ENCODE measurements at regions not wholly inside any gene's neighbourhood (a gene's known extent, or its start where the extent isn't known, plus 50 kb on each side); places are given as distances from the start of the nearest gene placed in this dataset.

- intact Hi-C loops (cut with DNase I; ENCODE audit: low total_unique reads) (no loop called here), in situ Hi-C loops (cut with MboI; ENCODE audit: low sequenced_read_pairs in 4 of 4) (no loop called here)
- no peak for DNase-seq
- Histone ChIP-seq H3K27ac (no peak overlapping the region), H3K27me3 (no peaks in the 10 kb centered on the region), H3K9me3 (no peaks in the 10 kb centered on the region), H3K4me1 (no peaks in the 10 kb centered on the region), H3K4me3 (no peak overlapping the region), H3K36me3 (no peaks in the 10 kb centered on the region)
- no peak for ATAC-seq
- TF ChIP-seq CTCF (IDR thresholded peaks at IDR 0.05 in 4 of 5, conservative IDR thresholded peaks at IDR 0.05 in 1 of 5) (no peak), POLR2A (IDR thresholded peaks at IDR 0.05) (no peak)
These were observed 159.9 kb upstream of the TENM4 start for GRCh38 chr11:79600711-79601110.

DNA sequence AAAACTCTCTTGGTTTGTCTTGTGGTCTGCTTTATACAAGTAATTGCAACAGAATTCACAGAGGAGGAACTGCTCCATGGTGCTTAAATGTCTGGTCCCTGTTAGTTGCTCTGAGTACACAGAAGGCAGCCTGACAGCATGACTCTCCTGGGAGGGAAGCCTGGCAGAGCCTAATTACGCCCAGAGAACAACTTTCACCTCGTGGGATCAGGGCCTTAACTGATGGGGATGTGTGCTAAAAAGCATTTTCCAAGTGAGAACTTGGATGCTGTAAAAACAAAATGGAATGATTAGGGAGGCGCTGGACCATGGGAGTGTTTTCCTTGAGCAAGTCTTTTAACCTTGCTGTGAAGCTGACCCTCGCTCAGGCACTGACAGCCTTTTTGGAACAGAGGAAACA is 154.0 kb upstream of the TENM4 start:
- Histone ChIP-seq H3K9me3 (no peaks in the 10 kb centered on the region), H3K4me1 (no peaks in the 10 kb centered on the region), H3K4me3 (no peak overlapping the region), H3K27me3 (no peaks in the 10 kb centered on the region), H3K36me3 (no peaks in the 10 kb centered on the region), H3K27ac (no peak overlapping the region)
- ATAC-seq = no peak
- intact Hi-C loops (cut with DNase I; ENCODE audit: low total_unique reads) = no loop called here
- no peak for TF ChIP-seq POLR2A (IDR thresholded peaks at IDR 0.05)
- TF ChIP-seq CTCF (IDR thresholded peaks at IDR 0.05 in 4 of 5, conservative IDR thresholded peaks at IDR 0.05 in 1 of 5) = no peak
- in situ Hi-C loops (cut with MboI; ENCODE audit: low sequenced_read_pairs in 4 of 4) = no loop called here
- no peak for DNase-seq

- intact Hi-C loops (cut with DNase I; ENCODE audit: low total_unique reads) = no loop called here
- TF ChIP-seq POLR2A (IDR thresholded peaks at IDR 0.05) (no peak), CTCF (IDR thresholded peaks at IDR 0.05 in 4 of 5, conservative IDR thresholded peaks at IDR 0.05 in 1 of 5) (no peak)
These were observed 152.0 kb upstream of the TENM4 start for GRCh38 chr11:79592824-79593223.

DNA sequence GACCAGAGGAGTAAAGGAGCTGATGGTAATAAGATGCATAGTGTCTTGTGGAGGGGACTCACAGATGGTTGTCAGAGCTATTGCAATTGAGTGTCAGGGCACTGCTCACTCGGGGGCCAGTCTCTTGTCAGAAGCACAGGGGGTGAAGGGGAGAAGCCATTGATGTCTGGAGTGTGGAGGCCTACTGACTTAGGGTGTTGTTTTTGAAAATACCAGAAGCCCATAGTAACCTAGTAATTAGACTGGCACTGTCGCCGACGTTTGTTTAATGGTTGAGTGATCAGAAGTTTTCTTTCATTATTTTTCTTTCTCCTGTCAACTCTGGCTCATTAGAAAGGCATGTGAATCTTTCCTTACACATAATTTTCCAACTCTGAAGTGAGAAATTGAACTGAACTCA is 151.6 kb upstream of the TENM4 start:
- ATAC-seq (no peak), DNase-seq (no peak)
- TF ChIP-seq POLR2A (IDR thresholded peaks at IDR 0.05) (no peak), CTCF (IDR thresholded peaks at IDR 0.05 in 4 of 5, conservative IDR thresholded peaks at IDR 0.05 in 1 of 5) (no peak)
- no peak overlapping the region for H3K4me3 ChIP-seq
- intact Hi-C loops (cut with DNase I; ENCODE audit: low total_unique reads) = no loop called here
- in situ Hi-C loops (cut with MboI; ENCODE audit: low sequenced_read_pairs in 4 of 4) = no loop called here
- H3K4me1 ChIP-seq = no peaks in the 10 kb centered on the region
- H3K27ac ChIP-seq = no peak overlapping the region
- no peaks in the 10 kb centered on the region for H3K36me3 ChIP-seq
- H3K9me3 ChIP-seq = no peaks in the 10 kb centered on the region
- H3K27me3 ChIP-seq = no peaks in the 10 kb centered on the region

More at GRCh38 chr11:79592824-79593223, 152.0 kb upstream of the TENM4 start:
- Histone ChIP-seq H3K4me1 (no peaks in the 10 kb centered on the region), H3K27me3 (no peaks in the 10 kb centered on the region), H3K36me3 (no peaks in the 10 kb centered on the region), H3K4me3 (no peak overlapping the region), H3K27ac (no peak overlapping the region), H3K9me3 (no peaks in the 10 kb centered on the region)
- DNase-seq (no peak), ATAC-seq (no peak)
- in situ Hi-C loops (cut with MboI; ENCODE audit: low sequenced_read_pairs in 4 of 4) = no loop called here

DNA sequence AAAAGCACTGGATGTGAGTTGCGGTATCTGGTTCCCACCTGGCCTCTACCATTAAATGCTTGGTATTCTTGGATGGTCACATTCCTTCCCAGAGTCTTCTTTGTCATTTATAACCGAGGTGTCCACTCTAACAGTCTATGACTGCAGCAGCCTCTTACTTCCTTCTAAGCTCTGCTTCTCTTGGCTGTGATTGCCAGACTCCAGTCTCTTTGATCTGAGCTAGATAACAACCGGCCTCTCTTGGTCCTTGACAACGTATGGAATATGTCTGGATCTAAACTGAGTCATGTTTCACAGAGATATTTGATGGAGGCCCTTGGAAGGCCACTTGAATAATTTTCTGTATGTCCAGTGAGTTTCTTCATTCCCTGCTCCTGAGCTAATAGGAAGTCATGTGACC is 141.6 kb upstream of the TENM4 start:
- Histone ChIP-seq H3K9me3 (no peaks in the 10 kb centered on the region), H3K27me3 (no peaks in the 10 kb centered on the region), H3K4me1 (no peaks in the 10 kb centered on the region), H3K4me3 (no peak overlapping the region), H3K36me3 (no peaks in the 10 kb centered on the region), H3K27ac (no peak overlapping the region)
- no peak for TF ChIP-seq CTCF (IDR thresholded peaks at IDR 0.05 in 4 of 5, conservative IDR thresholded peaks at IDR 0.05 in 1 of 5)
- no peak for TF ChIP-seq POLR2A (IDR thresholded peaks at IDR 0.05)
- DNase-seq = no peak
- intact Hi-C loops (cut with DNase I; ENCODE audit: low total_unique reads) = no loop called here
- no peak for ATAC-seq
- in situ Hi-C loops (cut with MboI; ENCODE audit: low sequenced_read_pairs in 4 of 4) = no loop called here

All from gastrocnemius medialis (tissue), 4 donors.